ENCODE measurements at regions not wholly inside any gene's neighbourhood (a gene's known extent, or its start where the extent isn't known, plus 50 kb on each side); places are given as distances from the start of the nearest gene placed in this dataset.

- TF ChIP-seq CTCF (IDR thresholded peaks at IDR 0.05) (no peak), POLR2A (IDR thresholded peaks at IDR 0.05) (no peak)
These were observed 1082.1 kb upstream of the RBFOX1 start for GRCh38 chr16:6250511-6250910.

Measured in uterus (tissue), 2 donors.